Activated CD4-positive, alpha-beta T cell treated with anti-CD3 and anti-CD28 coated beads, Interleukin-2, amount 50 U/mL, for 48 hours (primary cell): ENCODE measurements at regions not wholly inside any gene's neighbourhood (a gene's known extent, or its start where the extent isn't known, plus 50 kb on each side); places are given as distances from the start of the nearest gene placed in this dataset.
"Not testable (repeated sequence)": the region's sequence is repeated elsewhere in the genome, so short reads cannot be mapped to it uniquely, and the experiment has no call there.

Experiments
- DNase-seq, 2 experiments: peaks; one replicate each; pipeline ENCODE4 v3.0.0-alpha.2; 2020

DNA sequence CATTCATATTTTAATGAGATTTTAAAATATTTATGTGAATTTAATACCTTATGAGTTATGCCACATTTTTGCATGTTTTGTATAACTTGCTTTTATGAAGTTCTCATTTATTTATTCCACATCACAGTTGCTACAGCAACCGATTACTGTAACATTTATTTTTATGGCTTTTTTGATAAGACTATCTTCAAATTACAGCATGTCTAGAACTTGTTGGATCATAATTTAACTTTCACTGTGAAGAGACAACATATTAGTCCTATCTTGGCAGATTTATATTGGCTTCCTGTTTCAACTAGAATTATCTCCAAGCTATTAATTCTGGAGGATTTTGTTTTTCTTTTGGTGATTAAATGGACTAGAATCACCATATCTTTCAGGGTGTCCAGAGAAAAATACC, 793.7 kb upstream of the SLITRK5 start:
- no peak for DNase-seq

DNA sequence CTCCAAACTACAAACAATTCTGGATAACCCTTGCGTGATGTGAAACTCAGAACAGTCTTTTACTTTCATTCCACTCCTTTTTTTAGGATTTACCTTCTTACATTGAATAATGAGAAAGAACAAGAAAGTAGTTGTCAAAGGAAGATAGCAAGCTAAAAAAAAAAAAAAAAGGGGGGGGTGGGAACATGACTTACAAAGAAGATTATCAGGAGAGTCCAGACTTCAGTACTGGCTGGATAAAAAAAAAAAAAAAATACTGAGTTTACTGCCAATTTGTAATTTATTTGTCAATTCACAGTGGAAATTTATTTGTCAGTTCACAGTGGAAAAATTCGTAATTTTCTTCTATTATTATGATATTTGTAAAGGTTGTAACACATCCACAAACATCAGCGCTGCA, 792.4 kb upstream of the SLITRK5 start:
- DNase-seq = no peak

DNA sequence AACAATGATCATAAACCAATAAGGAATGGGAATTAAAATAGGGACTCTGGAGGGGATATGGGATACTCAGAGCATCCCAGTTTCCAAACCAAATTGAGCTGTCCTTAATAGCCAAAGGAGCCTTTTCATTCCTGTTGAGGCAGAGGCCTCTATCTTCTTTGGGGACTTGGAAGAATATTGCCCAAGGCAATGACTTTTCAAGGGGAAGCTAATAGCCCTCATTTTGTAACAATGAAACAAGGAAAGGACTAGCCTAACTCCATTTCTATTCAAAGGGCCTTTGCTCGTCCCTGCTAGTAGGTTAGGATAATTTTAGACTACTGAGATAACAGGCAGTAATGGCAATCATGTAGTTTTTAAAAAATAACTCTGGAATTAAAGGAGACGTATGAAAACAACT, 789.8 kb upstream of the SLITRK5 start:
- no peak for DNase-seq

DNA sequence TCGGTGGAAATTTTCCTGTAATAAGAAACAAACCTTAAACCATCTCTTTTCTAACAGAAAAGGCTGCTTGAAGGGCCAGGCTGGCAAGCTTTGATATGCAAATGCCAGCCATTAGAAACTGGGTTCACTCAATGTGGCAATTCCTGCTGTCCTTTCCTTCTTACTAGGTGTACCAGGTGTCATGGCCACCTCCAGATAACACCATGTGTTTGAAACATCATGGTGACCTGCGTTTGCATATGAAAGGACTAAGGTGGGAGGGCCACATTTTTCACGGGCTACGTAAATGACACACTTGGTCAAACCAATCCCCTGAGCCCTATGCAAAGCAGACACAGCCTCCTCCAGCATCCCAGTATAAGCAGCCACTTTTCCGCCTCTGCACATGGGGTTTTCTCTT, 789.1 kb upstream of the SLITRK5 start:
- DNase-seq = no peak

DNA sequence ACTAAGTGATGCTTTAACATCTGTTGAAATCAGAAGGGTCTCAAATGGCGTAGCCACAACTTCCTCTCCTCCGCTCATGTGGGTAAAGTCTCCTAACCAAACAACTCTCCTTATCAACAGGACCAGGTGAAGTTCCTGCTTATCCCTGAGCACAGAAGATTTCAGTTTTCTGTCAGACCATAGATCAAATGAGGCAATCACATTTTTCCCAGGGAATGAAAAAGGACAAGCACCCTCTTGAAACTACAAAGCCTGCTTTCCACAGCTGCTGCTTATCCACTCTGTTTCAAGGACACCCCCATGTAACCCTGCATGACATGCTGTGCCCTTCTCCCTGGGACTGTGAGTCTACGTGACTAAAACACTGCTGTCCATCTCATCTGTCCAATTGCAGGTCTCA, 788.3 kb upstream of the SLITRK5 start:
- no peak for DNase-seq

DNA sequence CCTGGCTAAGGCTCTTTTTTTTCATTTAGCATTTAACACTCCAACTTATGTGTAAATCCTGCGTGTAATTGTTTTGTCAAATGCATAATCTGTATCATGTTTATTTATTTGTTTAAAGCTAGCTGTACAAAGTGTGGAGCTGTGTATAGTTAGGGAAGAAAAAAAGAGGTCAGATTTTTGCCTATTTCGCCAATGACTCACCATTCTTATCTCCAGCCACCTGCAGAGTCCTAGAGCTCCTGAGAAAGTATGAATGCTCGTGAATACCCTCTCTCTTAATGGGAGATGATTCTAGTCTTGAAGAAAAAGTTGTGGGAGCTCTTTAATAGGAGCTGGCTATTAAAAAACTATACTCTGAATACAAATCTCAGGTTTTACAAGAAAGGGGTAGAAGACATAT, 778.8 kb upstream of the SLITRK5 start:
- DNase-seq = no peak

DNA sequence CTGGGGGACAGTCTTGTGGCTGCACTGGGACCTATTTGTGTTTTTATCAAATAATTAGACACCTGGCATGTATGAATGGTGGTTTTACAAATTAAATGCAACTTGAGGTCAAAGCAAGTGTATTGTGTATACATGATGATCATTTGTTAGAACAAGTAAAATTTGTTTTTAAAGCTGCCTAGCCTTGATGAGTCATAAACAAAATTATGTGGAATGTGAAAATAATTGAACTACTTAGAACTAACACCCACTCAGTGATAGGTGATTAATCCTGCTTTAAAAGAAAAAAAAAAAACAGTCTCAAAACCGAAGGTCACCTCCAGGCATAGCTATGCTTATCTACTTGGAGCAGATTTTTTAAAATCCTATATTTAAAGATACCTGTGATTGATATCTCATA, 770.3 kb upstream of the SLITRK5 start:
- DNase-seq = no peak

DNA sequence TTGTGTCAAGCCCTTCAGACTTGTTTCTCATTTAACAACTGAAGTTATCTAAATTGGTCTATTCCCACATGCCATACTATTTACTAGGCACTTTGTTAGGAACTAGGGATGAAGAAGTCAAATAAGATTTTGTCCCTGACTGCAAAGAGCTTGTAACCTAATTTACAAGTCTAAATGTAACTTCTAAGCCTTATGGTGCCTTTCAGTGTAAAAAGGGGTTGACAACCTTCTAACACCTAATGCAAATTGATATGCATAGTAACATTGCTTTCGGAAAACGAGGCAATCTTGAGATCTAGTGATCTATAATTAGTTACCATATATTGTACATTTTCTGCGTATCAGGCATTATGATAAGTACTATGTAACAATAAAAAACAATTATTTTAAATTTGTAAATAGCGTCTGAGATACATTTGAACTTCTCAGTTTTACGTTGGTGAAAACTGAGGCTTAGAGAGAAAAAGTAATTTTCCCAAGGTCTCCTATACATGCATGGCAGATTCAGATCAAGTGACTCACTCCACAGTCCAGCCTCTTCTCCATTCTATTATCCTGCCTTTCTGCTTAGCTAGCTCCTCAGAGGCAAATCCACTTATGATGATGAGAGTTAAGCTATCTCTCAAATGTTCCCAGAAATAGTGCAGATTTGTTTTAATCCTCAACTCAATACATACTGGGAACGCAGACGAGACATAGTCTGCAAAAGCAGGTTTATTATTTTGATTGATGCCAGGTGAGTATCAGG, 764.9 kb upstream of the SLITRK5 start:
- DNase-seq = no peak

DNA sequence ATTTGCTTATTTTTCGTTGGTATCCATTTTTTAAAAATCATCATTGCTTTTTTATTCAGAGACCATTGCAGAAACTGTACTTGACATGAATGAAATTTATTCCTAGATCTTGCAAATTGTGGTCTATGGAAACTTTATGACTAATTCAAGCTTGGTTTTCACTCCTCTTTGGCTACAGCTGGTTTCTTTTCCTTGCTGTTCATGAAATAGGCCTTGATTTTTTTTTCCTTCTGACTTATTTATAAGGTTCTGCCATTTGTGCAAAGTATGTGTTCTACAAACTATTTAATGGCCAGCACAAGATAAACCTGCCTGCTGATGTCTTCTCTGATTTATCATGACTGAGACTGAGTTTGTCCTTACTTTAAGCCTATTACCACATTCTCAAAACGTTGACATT, 764.0 kb upstream of the SLITRK5 start:
- no peak for DNase-seq

DNA sequence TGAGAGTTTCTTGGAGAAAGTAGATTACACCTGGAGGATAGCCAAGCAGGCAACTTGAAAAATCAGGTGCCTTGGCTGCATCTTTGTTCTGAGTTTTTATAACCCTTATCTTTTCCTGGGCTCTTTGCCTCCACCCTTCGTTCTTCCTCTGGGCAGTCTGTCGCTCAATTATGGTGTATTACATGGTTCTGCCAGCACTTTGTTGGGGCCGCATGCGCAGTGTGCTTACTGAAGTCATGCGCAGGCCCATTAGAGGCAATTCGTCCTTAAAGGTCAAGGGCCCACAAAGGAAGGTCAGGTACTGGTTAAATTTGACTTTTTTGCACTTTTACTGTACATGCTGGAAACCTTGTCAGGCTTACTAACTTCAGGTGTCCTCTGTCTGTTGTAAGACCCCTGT, 761.9 kb upstream of the SLITRK5 start:
- DNase-seq = no peak

DNA sequence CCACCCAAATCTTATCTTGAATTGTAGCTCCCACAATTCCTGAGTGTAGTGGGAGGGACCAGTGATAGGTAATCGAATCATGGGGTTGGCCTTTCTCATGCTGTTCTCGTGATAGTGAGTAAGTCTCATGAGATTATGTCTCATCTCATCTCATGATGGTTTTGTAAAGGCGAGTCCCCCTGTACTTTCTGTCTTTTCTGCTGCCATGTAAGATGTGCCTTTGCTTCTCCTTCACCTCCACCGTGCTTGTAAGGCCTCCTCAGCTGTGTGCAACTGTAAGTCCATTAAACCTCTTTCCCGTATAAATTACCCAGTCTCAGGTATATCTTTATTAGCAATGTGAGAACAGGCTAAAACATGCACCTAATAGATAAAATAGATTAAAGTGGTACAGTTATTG, 756.4 kb upstream of the SLITRK5 start:
- DNase-seq = no peak

DNA sequence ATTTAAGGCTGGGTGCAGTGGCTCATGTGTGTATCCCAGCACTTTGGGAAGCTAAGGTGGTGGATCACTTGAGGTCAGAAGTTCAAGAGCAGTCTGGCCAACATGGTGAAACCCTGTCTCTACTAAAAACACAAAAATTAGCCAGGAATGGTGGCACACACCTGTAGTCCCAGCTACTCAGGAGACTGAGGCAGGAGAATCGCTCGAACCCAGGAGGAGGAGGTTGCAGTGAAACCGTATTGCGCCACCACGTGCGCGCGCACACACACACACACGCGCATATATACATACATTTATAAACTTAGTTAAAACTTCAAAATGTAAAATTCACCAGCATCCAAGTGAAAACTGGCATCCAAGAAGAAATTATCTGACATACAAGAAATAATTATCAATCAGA, 753.7 kb upstream of the SLITRK5 start:
- not testable (repeated sequence) for DNase-seq

DNA sequence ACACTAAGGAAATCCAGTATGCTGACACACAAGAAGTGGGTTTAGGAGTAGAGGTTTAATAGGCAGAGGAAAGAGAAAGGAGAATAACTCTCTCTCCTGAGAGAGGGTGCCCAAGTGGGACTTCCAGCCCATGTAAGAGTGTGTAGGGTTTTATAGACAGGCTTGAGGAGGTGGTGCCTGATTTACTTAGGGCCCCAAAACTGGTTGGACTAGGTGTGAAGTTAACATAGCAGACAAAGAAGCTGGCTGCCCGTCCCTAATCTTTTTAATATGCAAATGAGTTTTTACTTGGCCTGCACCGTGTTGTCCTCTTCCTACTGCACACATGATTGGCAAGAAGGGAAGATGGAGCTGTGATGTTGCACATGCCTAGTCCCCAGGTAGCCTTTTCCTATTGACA, 752.5 kb upstream of the SLITRK5 start:
- DNase-seq = no peak

DNA sequence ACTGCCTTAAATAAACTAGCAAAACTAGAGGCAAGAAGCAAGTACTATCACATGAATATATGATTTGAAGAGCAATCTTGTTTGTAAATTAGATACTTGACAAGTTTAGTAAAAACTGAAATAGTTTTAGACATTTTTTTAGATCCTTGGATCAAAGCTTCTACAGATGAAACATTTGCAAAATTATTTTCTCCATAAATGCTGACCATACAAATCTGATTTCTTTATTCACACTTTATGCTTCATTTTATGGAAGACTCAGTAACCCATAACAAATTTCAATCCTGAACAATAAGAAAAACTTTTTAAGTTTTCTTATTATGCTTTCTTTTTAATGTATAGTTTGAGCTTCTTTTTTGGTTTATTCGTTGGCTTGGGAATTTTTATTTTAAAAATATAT, 750.2 kb upstream of the SLITRK5 start:
- no peak for DNase-seq

DNA sequence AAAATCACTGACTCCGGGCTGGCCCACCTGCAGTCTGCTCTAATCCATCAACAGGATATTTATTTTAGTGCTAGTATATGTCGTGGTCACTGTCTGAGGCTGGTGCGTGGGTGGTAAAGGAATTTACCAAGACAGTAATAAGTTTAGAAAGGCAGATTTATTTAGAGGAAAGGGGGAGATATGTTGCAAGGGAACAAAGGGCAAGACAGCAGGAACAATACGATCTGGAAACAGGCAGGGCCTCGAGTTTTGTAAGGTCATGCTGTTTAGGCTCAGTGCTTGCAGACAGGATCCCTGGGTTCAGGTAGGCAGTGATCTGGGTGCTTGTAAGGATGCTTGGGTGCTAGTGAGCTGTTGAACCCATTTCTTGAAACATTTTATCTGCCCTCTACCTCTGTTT, 748.2 kb upstream of the SLITRK5 start:
- DNase-seq = no peak

DNA sequence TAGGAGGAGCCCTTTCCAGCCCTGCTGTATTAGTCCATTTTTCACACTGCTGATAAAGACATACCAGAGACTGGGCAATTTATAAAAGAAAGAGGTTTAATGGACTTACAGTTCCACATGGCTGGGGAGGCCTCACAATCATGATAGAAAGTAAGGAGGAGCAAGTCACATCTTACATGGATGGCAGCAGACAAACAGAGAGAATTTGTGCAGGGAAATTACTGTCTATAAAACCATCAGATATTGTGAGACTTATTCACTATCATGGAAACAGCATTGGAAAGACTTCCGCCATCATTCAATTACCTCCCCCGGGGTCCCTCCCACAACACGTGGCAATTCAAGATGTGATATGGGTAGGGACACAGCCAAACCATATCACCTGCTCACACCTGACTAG, 744.3 kb upstream of the SLITRK5 start:
- not testable (repeated sequence) for DNase-seq

DNA sequence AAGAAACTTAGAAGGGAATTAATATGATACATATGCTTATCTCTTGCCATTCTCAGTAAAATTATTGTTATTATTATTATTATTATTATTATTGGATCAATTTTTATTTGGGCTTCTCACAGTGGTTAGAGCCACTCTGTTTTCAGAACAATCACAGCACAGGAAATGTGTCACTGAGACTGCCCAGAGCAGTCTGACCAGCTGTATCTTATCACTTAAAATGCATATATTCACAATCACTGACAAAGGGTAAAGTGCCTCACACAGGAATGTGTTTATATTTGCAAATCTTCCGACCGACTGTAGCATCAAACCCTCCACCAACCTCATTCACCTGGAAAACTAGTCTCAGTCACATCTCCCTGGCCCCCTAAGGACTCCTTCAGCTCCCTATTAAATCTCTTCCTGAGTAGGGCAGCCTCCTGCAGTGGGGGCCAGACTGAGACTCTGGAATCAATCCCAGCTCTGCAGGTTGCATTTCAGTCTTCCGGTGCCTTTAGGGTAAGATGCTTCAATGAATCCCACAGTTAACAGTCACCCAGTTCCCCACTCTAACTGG, 738.3 kb upstream of the SLITRK5 start:
- no peak for DNase-seq

DNA sequence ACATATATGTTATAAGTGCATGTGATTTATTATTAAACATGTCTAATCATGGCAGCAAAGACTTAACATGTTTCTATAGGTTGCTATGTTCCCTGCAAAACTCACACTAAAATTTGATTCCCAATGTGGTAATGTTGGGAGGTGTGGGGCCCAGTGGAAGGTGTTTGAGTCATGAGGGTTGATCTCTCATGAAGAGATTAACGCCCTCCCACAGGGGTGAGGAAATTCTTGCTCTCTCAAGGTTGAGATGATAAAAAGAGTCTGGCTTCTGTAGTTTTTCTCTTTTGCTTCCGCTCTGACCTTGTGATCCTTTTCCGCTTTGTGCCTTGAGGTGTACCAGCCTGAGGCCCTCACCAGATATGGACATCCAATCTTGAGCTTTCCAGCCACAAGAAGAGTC, 737.5 kb upstream of the SLITRK5 start:
- DNase-seq = no peak

DNA sequence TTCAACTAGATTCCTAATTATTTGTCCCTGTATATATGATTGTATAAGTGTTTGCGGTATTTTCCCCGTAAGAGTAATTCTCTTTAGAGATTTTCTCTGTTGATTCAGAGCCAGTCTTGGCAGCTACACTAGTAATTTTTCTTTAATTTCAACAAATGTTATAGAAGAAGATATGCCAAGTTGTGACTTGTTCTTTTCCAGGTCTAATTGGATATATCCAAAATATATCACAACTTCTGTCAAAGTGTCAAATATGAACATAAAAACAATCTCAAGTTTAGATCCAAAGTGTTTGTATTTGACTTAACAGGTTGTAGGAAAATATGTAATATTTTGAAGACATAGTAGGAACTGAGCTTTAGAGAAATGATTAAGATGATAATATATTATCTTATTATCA, 733.9 kb upstream of the SLITRK5 start:
- DNase-seq = no peak

DNA sequence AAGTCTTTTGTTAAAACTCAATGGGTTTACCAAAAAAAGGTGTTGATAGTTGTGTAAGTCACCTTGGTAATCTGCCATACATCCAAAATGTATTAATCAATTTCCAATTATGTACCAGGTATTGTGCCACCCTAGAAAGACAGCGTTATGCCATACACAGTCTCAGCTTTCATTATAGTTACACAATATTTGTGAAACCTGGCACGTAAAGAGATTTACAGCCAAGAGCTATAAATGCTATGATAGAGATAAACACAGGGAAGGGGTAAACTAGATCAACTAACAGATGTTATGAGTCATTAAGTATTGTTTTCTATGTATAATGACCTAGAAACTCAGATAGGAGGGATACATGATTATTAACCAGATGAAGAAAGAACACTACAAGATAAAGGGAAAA, 725.6 kb upstream of the SLITRK5 start:
- no peak for DNase-seq

DNA sequence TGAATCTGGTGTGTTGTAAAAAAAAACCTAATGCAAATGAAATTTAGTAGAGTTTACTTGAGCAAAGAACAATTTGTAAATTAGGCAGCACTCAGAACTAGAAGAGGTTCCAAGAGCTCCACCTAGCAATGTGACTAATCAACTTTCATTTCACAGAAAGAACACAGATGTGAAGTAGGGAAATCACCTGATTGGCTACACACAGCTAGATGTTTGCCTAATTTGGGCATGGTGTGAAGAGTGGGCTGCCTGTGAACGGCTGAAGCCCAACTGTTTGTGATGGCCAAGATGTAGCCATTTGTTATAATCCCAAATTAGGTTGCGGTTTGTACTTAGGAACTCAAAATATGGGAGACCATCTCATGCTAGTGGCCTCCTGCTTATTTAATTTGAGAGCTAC, 724.4 kb upstream of the SLITRK5 start:
- DNase-seq = no peak

DNA sequence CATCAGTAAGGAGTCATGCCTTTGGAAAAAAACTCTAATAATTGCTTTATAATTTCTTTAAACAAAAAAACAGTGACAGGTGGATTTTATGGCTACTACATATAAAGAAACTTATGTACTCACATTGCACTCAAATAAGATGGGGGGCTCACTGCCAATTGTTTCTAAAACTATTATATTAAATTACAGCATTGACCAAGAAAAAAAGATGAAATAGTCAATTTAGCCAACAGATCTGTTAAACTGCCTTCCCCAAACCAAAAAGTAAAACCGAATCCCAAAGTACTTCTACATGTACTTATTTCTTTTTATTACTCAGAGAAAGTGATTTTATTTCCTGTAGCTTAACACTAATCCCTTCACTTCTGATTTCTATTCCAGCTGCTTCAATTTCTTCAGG, 716.8 kb upstream of the SLITRK5 start:
- DNase-seq = no peak

DNA sequence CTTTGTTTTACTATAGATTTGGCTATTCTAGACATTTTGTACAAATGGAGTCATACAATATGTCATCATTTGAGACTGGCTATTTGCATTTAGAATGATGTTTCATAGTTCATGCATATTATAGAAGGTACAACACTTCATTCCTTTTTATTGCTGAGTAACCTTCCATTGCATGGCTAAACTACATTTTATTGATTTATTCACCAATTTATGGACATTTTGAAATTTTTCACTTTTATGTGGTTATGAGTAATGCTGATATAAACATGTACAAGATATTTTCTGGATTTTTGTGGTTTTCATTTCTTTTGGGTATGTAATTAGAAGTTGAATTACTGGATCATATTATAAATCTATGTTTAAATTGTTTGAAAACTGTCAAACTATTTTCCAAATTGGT, 710.3 kb upstream of the SLITRK5 start:
- DNase-seq = no peak

DNA sequence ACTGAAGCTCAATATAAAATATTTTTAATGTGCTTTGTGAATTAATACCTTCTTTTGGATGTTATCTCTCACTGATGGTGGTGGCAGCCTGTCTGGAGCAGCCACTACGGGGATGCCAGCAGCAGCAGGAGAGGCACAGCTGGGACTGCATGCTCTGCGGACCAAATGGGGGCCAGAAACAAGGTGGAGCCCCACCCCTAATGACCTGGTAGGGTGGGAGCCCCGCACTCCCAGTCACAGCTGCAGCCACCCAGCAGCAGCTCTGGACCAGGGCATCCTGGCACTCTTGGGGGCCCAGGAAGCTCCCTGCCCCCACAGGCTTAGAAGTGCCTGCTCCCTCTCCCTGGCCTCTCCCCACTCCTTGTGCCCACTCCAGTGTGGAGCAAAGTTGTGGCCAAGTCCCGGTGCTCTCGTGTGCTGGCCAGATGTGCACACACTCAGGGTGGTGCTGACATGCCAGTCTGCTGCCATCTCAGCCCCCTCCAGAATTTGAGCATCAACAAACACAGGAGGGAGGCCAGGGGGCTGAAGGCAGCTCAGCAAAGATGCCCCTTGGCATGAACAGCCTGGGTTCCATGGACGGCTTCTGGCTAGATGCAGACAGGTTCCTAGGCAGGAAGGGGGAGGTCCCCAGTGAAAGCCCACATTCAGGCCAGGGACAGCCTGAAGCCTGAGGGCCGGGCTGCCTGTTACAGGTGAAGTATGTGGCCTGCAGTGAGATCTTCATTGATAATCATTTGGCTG, 696.7 kb upstream of the SLITRK5 start:
- DNase-seq = no peak

DNA sequence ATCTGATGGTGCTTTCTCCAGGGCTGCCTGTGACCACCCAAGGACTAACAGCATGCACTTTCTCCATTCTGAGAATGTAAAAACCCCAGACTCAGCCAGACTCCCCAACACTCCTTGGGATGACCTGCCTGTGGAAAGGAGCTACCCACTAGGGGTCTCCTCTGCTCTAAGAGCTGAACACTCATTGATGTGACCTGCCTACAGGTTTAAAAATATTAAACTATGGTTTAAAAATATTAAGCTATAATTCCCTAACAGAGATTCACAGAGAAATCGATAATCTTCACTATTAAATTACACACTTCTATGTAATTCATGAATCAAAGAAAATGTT, 696.2 kb upstream of the SLITRK5 start:
- DNase-seq = no peak
